ENCODE measurements at regions not wholly inside any gene's neighbourhood (a gene's known extent, or its start where the extent isn't known, plus 50 kb on each side); places are given as distances from the start of the nearest gene placed in this dataset.
A peak's percentile ranks its signal among the peaks of the same experiment; 100 is the strongest.

DNA sequence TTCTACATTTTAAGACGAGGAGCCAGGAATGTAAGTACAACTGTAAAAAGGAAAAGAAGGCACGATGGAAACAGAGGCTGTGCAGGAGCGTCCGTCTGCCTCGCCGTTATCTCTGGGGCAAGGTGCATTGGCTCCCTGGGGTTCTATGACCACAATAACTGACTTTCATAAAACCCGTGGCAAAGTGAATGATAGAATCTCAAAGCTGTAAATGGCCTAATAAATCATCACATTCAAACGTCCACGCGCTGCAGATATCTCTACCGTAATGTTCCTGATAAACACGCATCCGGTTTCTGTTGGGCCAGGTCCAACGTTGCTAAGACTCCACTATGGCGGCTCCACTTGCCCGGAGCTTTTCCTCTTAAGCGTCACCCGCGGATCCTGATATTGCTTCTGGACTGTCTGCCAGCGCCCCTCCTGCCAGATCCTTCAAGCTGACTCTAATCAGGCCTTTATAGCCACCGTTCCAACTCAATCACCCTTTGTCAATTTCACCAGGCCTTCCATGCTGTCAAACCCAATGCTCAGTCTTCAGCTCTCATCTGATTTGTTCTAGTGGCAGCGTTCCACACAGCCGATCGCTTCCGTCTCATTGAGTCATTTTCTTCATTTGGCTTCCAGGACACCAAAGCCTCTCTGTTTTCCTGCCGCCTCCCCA is 265.6 kb upstream of the FOXK1 start:
- Histone ChIP-seq H3K27ac (no peak overlapping the region), H3K4me3 (no peak overlapping the region), H3K36me3 (no peaks in the 10 kb centered on the region), H3K27me3 (no peaks in the 10 kb centered on the region), H3K4me1 (no peaks in the 10 kb centered on the region), H3K9ac (ENCODE audit: low read depth in 2 of 2, low read length in 2 of 2) (no peak overlapping the region), H3K9me3 (no peaks in the 10 kb centered on the region)
- intact Hi-C loops (cut with DNase I), result no loop called here
- TF ChIP-seq, protein P1, sequence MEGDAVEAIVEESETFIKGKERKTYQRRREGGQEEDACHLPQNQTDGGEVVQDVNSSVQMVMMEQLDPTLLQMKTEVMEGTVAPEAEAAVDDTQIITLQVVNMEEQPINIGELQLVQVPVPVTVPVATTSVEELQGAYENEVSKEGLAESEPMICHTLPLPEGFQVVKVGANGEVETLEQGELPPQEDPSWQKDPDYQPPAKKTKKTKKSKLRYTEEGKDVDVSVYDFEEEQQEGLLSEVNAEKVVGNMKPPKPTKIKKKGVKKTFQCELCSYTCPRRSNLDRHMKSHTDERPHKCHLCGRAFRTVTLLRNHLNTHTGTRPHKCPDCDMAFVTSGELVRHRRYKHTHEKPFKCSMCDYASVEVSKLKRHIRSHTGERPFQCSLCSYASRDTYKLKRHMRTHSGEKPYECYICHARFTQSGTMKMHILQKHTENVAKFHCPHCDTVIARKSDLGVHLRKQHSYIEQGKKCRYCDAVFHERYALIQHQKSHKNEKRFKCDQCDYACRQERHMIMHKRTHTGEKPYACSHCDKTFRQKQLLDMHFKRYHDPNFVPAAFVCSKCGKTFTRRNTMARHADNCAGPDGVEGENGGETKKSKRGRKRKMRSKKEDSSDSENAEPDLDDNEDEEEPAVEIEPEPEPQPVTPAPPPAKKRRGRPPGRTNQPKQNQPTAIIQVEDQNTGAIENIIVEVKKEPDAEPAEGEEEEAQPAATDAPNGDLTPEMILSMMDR (IDR thresholded peaks at IDR 0.05), result no peak
- DNase-seq, result peak; percentile 20

DNA sequence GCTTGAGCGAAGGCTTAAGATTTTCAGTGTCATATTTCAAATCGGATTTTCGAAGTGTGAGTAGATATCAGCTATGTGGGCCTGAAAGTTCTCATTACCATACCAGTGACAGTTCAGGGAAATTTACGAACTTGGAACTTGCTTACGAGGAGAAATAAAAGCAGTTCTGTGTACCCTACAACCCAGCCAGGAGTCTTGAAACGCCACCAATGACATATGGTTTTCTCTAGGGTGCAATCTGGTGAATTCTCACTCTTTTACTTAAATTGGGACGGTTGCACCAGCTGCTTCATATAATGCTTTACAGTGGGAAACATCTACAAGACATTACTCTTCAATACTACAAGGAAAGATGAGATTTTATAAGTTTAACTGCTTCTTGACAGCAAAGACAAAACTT is 253.6 kb upstream of the FOXK1 start:
- intact Hi-C loops (cut with DNase I), result no loop called here

DNA sequence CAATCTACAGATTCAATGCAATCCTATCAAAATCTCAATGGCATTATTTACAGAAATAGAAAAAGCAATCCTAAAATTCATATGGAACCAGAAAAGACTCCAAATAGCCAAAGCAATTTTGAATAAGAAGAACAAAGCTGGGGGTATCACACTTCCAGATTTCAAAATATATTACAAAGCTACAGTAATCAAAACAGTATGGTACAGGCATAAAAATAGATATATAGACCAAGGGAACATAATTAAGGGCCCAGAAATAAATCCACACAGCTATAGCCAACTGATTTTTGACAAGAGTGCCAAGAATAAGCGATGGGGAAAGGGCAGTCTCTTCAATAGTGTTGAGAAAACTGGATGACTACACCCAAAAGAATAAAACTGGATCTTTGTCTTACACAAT is 251.9 kb upstream of the FOXK1 start:
- intact Hi-C loops (cut with DNase I), result no loop called here
- no peaks in the 10 kb centered on the region for H3K27me3 ChIP-seq
- no peak overlapping the region for H3K27ac ChIP-seq
- H3K9me3 ChIP-seq, result no peaks in the 10 kb centered on the region
- H3K36me3 ChIP-seq, result no peaks in the 10 kb centered on the region
- no peak for DNase-seq
- no peak overlapping the region for H3K4me3 ChIP-seq
- TF ChIP-seq, protein P1 (IDR thresholded peaks at IDR 0.05), result no peak
- no peaks in the 10 kb centered on the region for H3K4me1 ChIP-seq
- no peak overlapping the region for H3K9ac ChIP-seq (ENCODE audit: low read depth in 2 of 2, low read length in 2 of 2)

More for the DNA sequence above, 253.6 kb upstream of the FOXK1 start:
- Histone ChIP-seq H3K36me3 (no peaks in the 10 kb centered on the region), H3K4me3 (no peak overlapping the region), H3K9ac (ENCODE audit: low read depth in 2 of 2, low read length in 2 of 2) (no peak overlapping the region), H3K27me3 (no peaks in the 10 kb centered on the region), H3K27ac (no peak overlapping the region), H3K9me3 (no peaks in the 10 kb centered on the region), H3K4me1 (no peaks in the 10 kb centered on the region)
- no peak for DNase-seq
- TF ChIP-seq, protein P1 (IDR thresholded peaks at IDR 0.05), result no peak

DNA sequence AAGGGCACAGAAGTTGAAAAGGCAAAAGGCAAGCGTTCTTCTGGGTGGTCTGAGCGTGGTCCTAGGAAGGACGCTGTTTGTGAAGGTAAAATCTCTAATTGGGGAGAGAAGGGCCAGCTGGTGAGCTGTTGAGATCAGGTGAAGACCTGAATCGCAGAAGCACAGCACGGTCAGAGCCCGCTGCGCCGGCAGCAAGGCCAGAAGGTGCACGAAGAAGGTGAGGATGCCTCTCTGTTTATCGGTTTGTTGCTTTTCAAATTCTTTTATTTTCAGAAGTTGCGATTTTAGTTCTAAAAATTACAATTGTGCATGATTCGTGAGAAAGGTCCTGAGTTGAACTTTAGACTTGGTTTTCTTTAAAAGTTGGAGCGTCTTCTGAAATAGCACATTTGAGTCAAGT is 247.8 kb upstream of the FOXK1 start:
- no peak overlapping the region for H3K9ac ChIP-seq (ENCODE audit: low read depth in 2 of 2, low read length in 2 of 2)
- no peak overlapping the region for H3K27ac ChIP-seq
- no peaks in the 10 kb centered on the region for H3K4me1 ChIP-seq
- no peak for DNase-seq
- no peak overlapping the region for H3K4me3 ChIP-seq
- H3K27me3 ChIP-seq, result no peaks in the 10 kb centered on the region
- H3K9me3 ChIP-seq, result no peaks in the 10 kb centered on the region
- intact Hi-C loops (cut with DNase I), result no loop called here
- no peaks in the 10 kb centered on the region for H3K36me3 ChIP-seq
- TF ChIP-seq, protein P1 (IDR thresholded peaks at IDR 0.05), result no peak

DNA sequence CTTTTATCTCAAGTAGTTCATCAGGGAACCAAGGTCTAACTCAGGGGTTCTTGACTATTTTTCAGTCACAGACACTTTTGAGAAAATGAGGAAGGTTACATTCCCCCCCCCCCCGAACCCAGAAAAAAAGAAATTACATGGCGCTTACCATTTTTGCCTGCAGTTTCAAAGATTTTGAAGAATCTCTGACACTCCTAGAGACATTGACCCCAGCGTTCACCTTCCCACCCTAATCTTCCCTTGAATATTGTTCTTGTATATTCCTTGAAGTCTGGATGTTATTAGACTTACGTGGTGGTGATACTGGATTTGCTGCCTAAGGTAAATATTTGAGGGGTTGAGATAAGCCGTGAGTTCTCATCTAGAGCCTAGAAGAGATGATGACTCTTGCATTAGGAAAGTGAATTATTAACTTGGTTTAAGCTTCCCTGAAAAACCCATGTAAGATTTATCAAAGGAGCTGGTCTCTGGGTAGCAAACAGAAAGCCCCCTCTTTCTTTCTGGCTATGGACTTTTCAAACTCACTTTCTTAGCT is 245.7 kb upstream of the FOXK1 start:
- TF ChIP-seq, protein P1 (IDR thresholded peaks at IDR 0.05), result no peak
- DNase-seq, result no peak
- Histone ChIP-seq H3K9ac (ENCODE audit: low read depth in 2 of 2, low read length in 2 of 2) (no peak overlapping the region), H3K27me3 (no peaks in the 10 kb centered on the region), H3K4me1 (no peaks in the 10 kb centered on the region), H3K36me3 (no peaks in the 10 kb centered on the region), H3K9me3 (no peaks in the 10 kb centered on the region), H3K4me3 (no peak overlapping the region), H3K27ac (no peak overlapping the region)
- intact Hi-C loops (cut with DNase I), result no loop called here
